HCT116 (cell line): ENCODE measurements at regions not wholly inside any gene's neighbourhood (a gene's known extent, or its start where the extent isn't known, plus 50 kb on each side); places are given as distances from the start of the nearest gene placed in this dataset.

ENCODE experiments used
- EZH2 ChIP-seq: fragments of 200-600 bp; sonication (generic); IDR thresholded peaks from 2 replicates; pipeline ENCODE4 v1.6.1; 2017; ENCODE audit warnings: antibody characterized with exemption, mixed run types
- FOSL1 ChIP-seq: IDR thresholded peaks from 2 replicates; pipeline ENCODE4 v1.6.1; 2012; ENCODE audit warnings: low read depth
- POLR2A ChIP-seq: IDR thresholded peaks from 2 replicates; pipeline ENCODE4 v1.7.0; 2011; ENCODE audit warnings: borderline replicate concordance; ENCODE audit not compliant: insufficient read depth, insufficient read length; ENCODE audit errors: extremely low read depth
- POLR2AphosphoS5 ChIP-seq: IDR thresholded peaks from 2 replicates; pipeline ENCODE4 v1.6.1; 2011; ENCODE audit warnings: mild to moderate bottlenecking, low read depth, low read length, moderate library complexity
- SP1 ChIP-seq: IDR thresholded peaks from 2 replicates; pipeline ENCODE4 v1.6.1; 2012; ENCODE audit warnings: low read depth
- TCF7L2 ChIP-seq: IDR thresholded peaks from 2 replicates; pipeline ENCODE4 v1.7.0; 2011; ENCODE audit warnings: borderline replicate concordance, inconsistent platforms; ENCODE audit not compliant: insufficient read depth, insufficient read length; ENCODE audit errors: extremely low read depth
- YY1 ChIP-seq: IDR thresholded peaks from 2 replicates; pipeline ENCODE4 v1.6.1; 2011; ENCODE audit warnings: low read length, low read depth, moderate library complexity, mild to moderate bottlenecking; ENCODE audit not compliant: insufficient replicate concordance; ENCODE audit errors: extremely low read depth
- ZFX ChIP-seq: fragments of 450-650 bp; IDR thresholded peaks from 2 replicates; pipeline ENCODE4 v1.6.1; 2017
- ZNF274 ChIP-seq: fragments of 200-500 bp; sonication (Bioruptor generic); IDR thresholded peaks from 2 replicates; pipeline ENCODE4 v1.6.1; 2014; ENCODE audit warnings: mild to moderate bottlenecking, low read depth, low read length, inconsistent platforms
- TF ChIP-seq, protein P1 (sequence below), 3 experiments: fragments of 200-600 bp in 1 of 3; sonication (generic) in 1 of 3; IDR thresholded peaks in 2 of 3; conservative IDR thresholded peaks in 1 of 3; 2 replicates each; pipeline ENCODE4 v1.5.1; 2012 to 2017; ENCODE audit warnings: low read depth in 2 of 3, low read length in 2 of 3, antibody characterized with exemption in 1 of 3, borderline replicate concordance in 1 of 3, control low read depth in 1 of 3, mild to moderate bottlenecking in 1 of 3, mixed read lengths in 1 of 3, mixed run types in 1 of 3, moderate library complexity in 1 of 3; ENCODE audit not compliant: insufficient read depth in 1 of 3
- TF ChIP-seq, protein P2 (sequence below): IDR thresholded peaks from 2 replicates; pipeline ENCODE4 v1.6.1; 2012

DNA sequence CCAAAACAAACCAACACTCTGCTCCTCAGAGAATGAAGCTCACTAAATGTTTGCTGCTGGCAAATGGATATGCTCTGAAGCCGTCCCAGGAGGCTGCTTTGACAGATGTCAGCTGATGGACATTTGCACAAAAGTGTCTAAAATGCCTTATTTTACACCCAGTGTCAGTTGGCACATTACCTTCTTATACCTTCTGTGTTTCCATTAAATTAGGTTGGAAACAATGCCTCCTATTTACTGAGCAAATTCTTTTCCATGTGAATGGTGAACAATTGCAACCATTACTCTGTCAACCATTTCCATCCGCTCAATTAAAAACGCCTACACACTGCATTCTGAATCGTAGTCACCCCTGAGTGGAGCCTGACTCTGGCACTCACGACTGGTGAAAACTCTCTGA, 1679.9 kb upstream of the FLRT2 start:
- TF ChIP-seq ZNF274, result no peak
- no peak for TF ChIP-seq ZFX
- TF ChIP-seq, protein P1, sequence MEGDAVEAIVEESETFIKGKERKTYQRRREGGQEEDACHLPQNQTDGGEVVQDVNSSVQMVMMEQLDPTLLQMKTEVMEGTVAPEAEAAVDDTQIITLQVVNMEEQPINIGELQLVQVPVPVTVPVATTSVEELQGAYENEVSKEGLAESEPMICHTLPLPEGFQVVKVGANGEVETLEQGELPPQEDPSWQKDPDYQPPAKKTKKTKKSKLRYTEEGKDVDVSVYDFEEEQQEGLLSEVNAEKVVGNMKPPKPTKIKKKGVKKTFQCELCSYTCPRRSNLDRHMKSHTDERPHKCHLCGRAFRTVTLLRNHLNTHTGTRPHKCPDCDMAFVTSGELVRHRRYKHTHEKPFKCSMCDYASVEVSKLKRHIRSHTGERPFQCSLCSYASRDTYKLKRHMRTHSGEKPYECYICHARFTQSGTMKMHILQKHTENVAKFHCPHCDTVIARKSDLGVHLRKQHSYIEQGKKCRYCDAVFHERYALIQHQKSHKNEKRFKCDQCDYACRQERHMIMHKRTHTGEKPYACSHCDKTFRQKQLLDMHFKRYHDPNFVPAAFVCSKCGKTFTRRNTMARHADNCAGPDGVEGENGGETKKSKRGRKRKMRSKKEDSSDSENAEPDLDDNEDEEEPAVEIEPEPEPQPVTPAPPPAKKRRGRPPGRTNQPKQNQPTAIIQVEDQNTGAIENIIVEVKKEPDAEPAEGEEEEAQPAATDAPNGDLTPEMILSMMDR (IDR thresholded peaks at IDR 0.05 in 2 of 3, conservative IDR thresholded peaks at IDR 0.05 in 1 of 3; ENCODE audit: borderline replicate concordance in 1 of 3, insufficient read depth in 1 of 3, low read depth in 2 of 3, low read length in 2 of 3), result no peak
- TF ChIP-seq, protein P2, sequence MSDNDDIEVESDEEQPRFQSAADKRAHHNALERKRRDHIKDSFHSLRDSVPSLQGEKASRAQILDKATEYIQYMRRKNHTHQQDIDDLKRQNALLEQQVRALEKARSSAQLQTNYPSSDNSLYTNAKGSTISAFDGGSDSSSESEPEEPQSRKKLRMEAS, result no peak
- no peak for TF ChIP-seq FOSL1
- no peak for TF ChIP-seq POLR2A
- TF ChIP-seq SP1, result no peak
- no peak for TF ChIP-seq YY1
- no peak for TF ChIP-seq EZH2
- no peak for TF ChIP-seq POLR2AphosphoS5
- no peak for TF ChIP-seq TCF7L2
